ENCODE measurements at regions not wholly inside any gene's neighbourhood (a gene's known extent, or its start where the extent isn't known, plus 50 kb on each side); places are given as distances from the start of the nearest gene placed in this dataset.

- DNase-seq (ENCODE audit: extremely low spot score, insufficient read length, low read depth), result no peak
- FAIRE-seq, result no peak
Observed at GRCh38 chr4:66655505-66655904, 889.8 kb downstream of the CENPC start.

GRCh38 chr4:66653937-66654336, 891.4 kb downstream of the CENPC start:
- DNase-seq (ENCODE audit: extremely low spot score, insufficient read length, low read depth) (no peak), FAIRE-seq (no peak)

- DNase-seq (ENCODE audit: extremely low spot score, insufficient read length, low read depth) (no peak), FAIRE-seq (no peak)
Observed at GRCh38 chr4:66649236-66649635, 896.1 kb downstream of the CENPC start.

GRCh38 chr4:66647926-66648325, 897.4 kb downstream of the CENPC start:
- FAIRE-seq, result no peak
- no peak for DNase-seq (ENCODE audit: extremely low spot score, insufficient read length, low read depth)

GRCh38 chr4:66647476-66647875, 897.8 kb downstream of the CENPC start:
- no peak for FAIRE-seq
- no peak for DNase-seq (ENCODE audit: extremely low spot score, insufficient read length, low read depth)

- DNase-seq (ENCODE audit: extremely low spot score, insufficient read length, low read depth) (no peak), FAIRE-seq (no peak)
Observed at GRCh38 chr4:66640233-66640990, 904.9 kb downstream of the CENPC start.

GRCh38 chr4:66639361-66639760, 905.9 kb downstream of the CENPC start:
- DNase-seq (ENCODE audit: extremely low spot score, insufficient read length, low read depth) (no peak), FAIRE-seq (no peak)

GRCh38 chr4:66636349-66636748, 909.0 kb downstream of the CENPC start:
- no peak for FAIRE-seq
- no peak for DNase-seq (ENCODE audit: extremely low spot score, insufficient read length, low read depth)

- no peak for DNase-seq (ENCODE audit: extremely low spot score, insufficient read length, low read depth)
- no peak for FAIRE-seq
Observed at GRCh38 chr4:66633477-66633876, 911.8 kb downstream of the CENPC start.

- DNase-seq (ENCODE audit: extremely low spot score, insufficient read length, low read depth), result no peak
- FAIRE-seq, result no peak
Observed at GRCh38 chr4:66629927-66630326, 915.4 kb downstream of the CENPC start.

- FAIRE-seq, result no peak
Observed at GRCh38 chr4:66628146-66628545, 917.2 kb downstream of the CENPC start.

GRCh38 chr4:66625480-66625879, 919.8 kb downstream of the CENPC start:
- FAIRE-seq, result no peak

More at GRCh38 chr4:66628146-66628545, 917.2 kb downstream of the CENPC start:
- DNase-seq (ENCODE audit: extremely low spot score, insufficient read length, low read depth), result no peak

GRCh38 chr4:66613591-66613990, 931.7 kb downstream of the CENPC start:
- no peak for FAIRE-seq
- DNase-seq (ENCODE audit: extremely low spot score, insufficient read length, low read depth), result no peak

More at GRCh38 chr4:66625480-66625879, 919.8 kb downstream of the CENPC start:
- no peak for DNase-seq (ENCODE audit: extremely low spot score, insufficient read length, low read depth)

GRCh38 chr4:66609014-66609413, 936.3 kb downstream of the CENPC start:
- DNase-seq (ENCODE audit: extremely low spot score, insufficient read length, low read depth) (no peak), FAIRE-seq (no peak)

GRCh38 chr4:66606908-66607307, 936.6 kb upstream of the EPHA5 start:
- DNase-seq (ENCODE audit: extremely low spot score, insufficient read length, low read depth) (no peak), FAIRE-seq (no peak)

- no peak for FAIRE-seq
- DNase-seq (ENCODE audit: extremely low spot score, insufficient read length, low read depth), result no peak
Observed at GRCh38 chr4:66606215-66606614, 935.9 kb upstream of the EPHA5 start.

GRCh38 chr4:66604192-66604591, 933.9 kb upstream of the EPHA5 start:
- no peak for FAIRE-seq
- DNase-seq (ENCODE audit: extremely low spot score, insufficient read length, low read depth), result no peak

GRCh38 chr4:66602622-66603021, 932.3 kb upstream of the EPHA5 start:
- DNase-seq (ENCODE audit: extremely low spot score, insufficient read length, low read depth), result no peak

GRCh38 chr4:66591968-66592367, 921.7 kb upstream of the EPHA5 start:
- DNase-seq (ENCODE audit: extremely low spot score, insufficient read length, low read depth) (no peak), FAIRE-seq (no peak)

More at GRCh38 chr4:66602622-66603021, 932.3 kb upstream of the EPHA5 start:
- FAIRE-seq, result no peak

- DNase-seq (ENCODE audit: extremely low spot score, insufficient read length, low read depth) (no peak), FAIRE-seq (no peak)
Observed at GRCh38 chr4:66590488-66591215, 920.4 kb upstream of the EPHA5 start.

- no peak for FAIRE-seq
- DNase-seq (ENCODE audit: extremely low spot score, insufficient read length, low read depth), result no peak
Observed at GRCh38 chr4:66589183-66589582, 918.9 kb upstream of the EPHA5 start.

All from GM18507 (cell line).